H9 (cell line): ENCODE measurements at regions not wholly inside any gene's neighbourhood (a gene's known extent, or its start where the extent isn't known, plus 50 kb on each side); places are given as distances from the start of the nearest gene placed in this dataset.

Source experiments
- DNase-seq: peaks from one replicate; pipeline ENCODE4 v3.0.0-alpha.2; 2017
- H2AFZ ChIP-seq: one replicate; pipeline ENCODE4 v1.6.1; 2013; ENCODE audit warnings: mild to moderate bottlenecking, low read length, control low read depth, moderate library complexity
- H2AK5ac ChIP-seq: 2 replicates; pipeline ENCODE4 v1.6.1; 2013; ENCODE audit warnings: low read length, control low read depth, mixed read lengths; ENCODE audit not compliant: insufficient read length
- H2BK120ac ChIP-seq: one replicate; pipeline ENCODE4 v1.6.1; 2013; ENCODE audit warnings: low read depth, mild to moderate bottlenecking, low read length, control low read depth, inconsistent platforms; ENCODE audit not compliant: poor library complexity, severe bottlenecking
- H2BK12ac ChIP-seq: 2 replicates; pipeline ENCODE4 v1.6.1; 2013; ENCODE audit warnings: low read length, control low read depth, mixed read lengths, low read depth; ENCODE audit not compliant: insufficient read length
- H2BK15ac ChIP-seq: 2 replicates; pipeline ENCODE4 v1.6.1; 2013; ENCODE audit warnings: low read depth, low read length, control low read depth
- H2BK20ac ChIP-seq: one replicate; pipeline ENCODE4 v1.6.1; 2013; ENCODE audit warnings: low read depth, mild to moderate bottlenecking, low read length, control low read depth, inconsistent platforms; ENCODE audit not compliant: poor library complexity, severe bottlenecking
- H2BK5ac ChIP-seq: 2 replicates; pipeline ENCODE4 v1.6.1; 2013; ENCODE audit warnings: low read length, control low read depth, mixed read lengths; ENCODE audit not compliant: insufficient read length
- H3K14ac ChIP-seq: 2 replicates; pipeline ENCODE4 v1.6.1; 2013; ENCODE audit warnings: low read length, control low read depth; ENCODE audit not compliant: insufficient read depth
- H3K18ac ChIP-seq: 2 replicates; pipeline ENCODE4 v1.6.1; 2013; ENCODE audit warnings: low read depth, mild to moderate bottlenecking, mixed read lengths, low read length, control low read depth; ENCODE audit not compliant: insufficient read length
- H3K23ac ChIP-seq: 2 replicates; pipeline ENCODE4 v1.6.1; 2013; ENCODE audit warnings: low read length, control low read depth, mixed read lengths, low read depth; ENCODE audit not compliant: insufficient read length
- H3K23me2 ChIP-seq: 2 replicates; pipeline ENCODE4 v1.6.1; 2013; ENCODE audit warnings: low read depth, mild to moderate bottlenecking, mixed read lengths, low read length, control low read depth; ENCODE audit not compliant: insufficient read length, poor library complexity, severe bottlenecking
- H3K27ac ChIP-seq: 2 replicates; pipeline ENCODE4 v1.5.1; 2013; ENCODE audit warnings: low read length, control low read depth, mixed read lengths, low read depth; ENCODE audit not compliant: insufficient read length
- H3K27me3 ChIP-seq: 2 replicates; pipeline ENCODE4 v1.6.1; 2013; ENCODE audit warnings: low read length, control low read depth, inconsistent platforms; ENCODE audit not compliant: insufficient read depth
- H3K4ac ChIP-seq: 2 replicates; pipeline ENCODE4 v1.6.1; 2013; ENCODE audit warnings: low read depth, mild to moderate bottlenecking, control low read depth, inconsistent platforms, low read length, moderate library complexity
- H3K4me1 ChIP-seq: 2 replicates; pipeline ENCODE4 v1.6.1; 2013; ENCODE audit warnings: low read length, control low read depth, inconsistent platforms; ENCODE audit not compliant: insufficient read depth
- H3K4me2 ChIP-seq: 2 replicates; pipeline ENCODE4 v1.6.1; 2013; ENCODE audit warnings: low read length, control low read depth, mixed read lengths; ENCODE audit not compliant: insufficient read length, insufficient read depth
- H3K56ac ChIP-seq: 2 replicates; pipeline ENCODE4 v1.6.1; 2013; ENCODE audit warnings: low read depth, mild to moderate bottlenecking, mixed read lengths, low read length, control low read depth; ENCODE audit not compliant: insufficient read length
- H3K79me1 ChIP-seq: 2 replicates; pipeline ENCODE4 v1.6.1; 2013; ENCODE audit warnings: low read depth, mild to moderate bottlenecking, moderate library complexity, low read length, control low read depth, inconsistent platforms; ENCODE audit not compliant: insufficient read depth, poor library complexity, severe bottlenecking
- H3K79me2 ChIP-seq: 2 replicates; pipeline ENCODE4 v1.6.1; 2013; ENCODE audit warnings: low read length, control low read depth, inconsistent platforms; ENCODE audit not compliant: insufficient read depth
- H3K9ac ChIP-seq: 2 replicates; pipeline ENCODE4 v1.6.1; 2013; ENCODE audit warnings: low read length, control low read depth, mixed read lengths; ENCODE audit not compliant: insufficient read length; ENCODE audit errors: extremely low read depth
- H3K9me3 ChIP-seq: one replicate; pipeline ENCODE4 v1.6.1; 2013; ENCODE audit warnings: low read depth, low read length, inconsistent platforms; ENCODE audit not compliant: control insufficient read depth
- H3T11ph ChIP-seq: one replicate; pipeline ENCODE4 v1.6.1; 2013; ENCODE audit warnings: mild to moderate bottlenecking, low read length, control low read depth, inconsistent platforms
- H4K20me1 ChIP-seq: one replicate; pipeline ENCODE4 v1.6.1; 2013; ENCODE audit not compliant: control insufficient read depth, insufficient read length, insufficient read depth
- H4K5ac ChIP-seq: 2 replicates; pipeline ENCODE4 v1.6.1; 2013; ENCODE audit warnings: low read depth, mild to moderate bottlenecking, mixed read lengths, low read length, control low read depth; ENCODE audit not compliant: insufficient read length
- H4K8ac ChIP-seq: replicated peaks from 2 replicates; pipeline ENCODE4 v1.6.1; 2013; ENCODE audit warnings: low read length, control low read depth, mixed read lengths, low read depth; ENCODE audit not compliant: insufficient read length
- H4K91ac ChIP-seq: 2 replicates; pipeline ENCODE4 v1.6.1; 2013; ENCODE audit warnings: low read depth, mild to moderate bottlenecking, moderate library complexity, mixed read lengths, low read length, control low read depth; ENCODE audit not compliant: insufficient read length
- H3K27ac Mint-ChIP-seq, 3 experiments: 2 replicates in 2 of 3; 3 replicates in 1 of 3; pipeline ENCODE4 v1.8.0; 2020 to 2021; ENCODE audit warnings: mixed read lengths in 3 of 3, mild to moderate bottlenecking in 1 of 3, moderate library complexity in 1 of 3
- H3K27me3 Mint-ChIP-seq: 2 replicates; pipeline ENCODE4 v1.8.0; 2021; ENCODE audit warnings: low read depth, mild to moderate bottlenecking, moderate library complexity, mixed read lengths
- H3K36me3 Mint-ChIP-seq, 3 experiments: 2 replicates in 2 of 3; 3 replicates in 1 of 3; pipeline ENCODE4 v1.8.0; 2020 to 2021; ENCODE audit warnings: low read depth in 3 of 3, mixed read lengths in 3 of 3; ENCODE audit not compliant: insufficient read depth in 1 of 3
- H3K4me1 Mint-ChIP-seq, 2 experiments: 2 replicates each; pipeline ENCODE4 v1.8.0; 2020; ENCODE audit warnings: mixed read lengths in 2 of 2
- H3K4me3 Mint-ChIP-seq, 2 experiments: 2 replicates in 1 of 2; 3 replicates in 1 of 2; pipeline ENCODE4 v1.8.0; 2020 to 2021; ENCODE audit warnings: mild to moderate bottlenecking in 2 of 2, mixed read lengths in 2 of 2, moderate library complexity in 1 of 2
- H3K9me3 Mint-ChIP-seq, 2 experiments: 2 replicates in 1 of 2; 3 replicates in 1 of 2; pipeline ENCODE4 v1.8.0; 2020; ENCODE audit warnings: mild to moderate bottlenecking in 2 of 2, mixed read lengths in 2 of 2, moderate library complexity in 1 of 2
- CTCF ChIP-seq: fragments of 200-600 bp; sonication (generic); conservative IDR thresholded peaks from 3 replicates; pipeline ENCODE4 v1.8.0; 2021; ENCODE audit warnings: antibody characterized with exemption, mild to moderate bottlenecking
- WGBS: extraction: QIAGEN DNeasy Blood & Tissue Kit; methylation state at CpG from one replicate; pipeline ENCODE4 v1.1.7; 2013; ENCODE audit warnings: missing lambda C conversion rate, low lambda C conversion rate, mixed read lengths; ENCODE audit not compliant: insufficient read length; ENCODE audit errors: extremely low coverage; 5-methylcytosine and 5-hydroxymethylcytosine counted together

GRCh38 chr22:22988150-22988549 lies 82.2 kb upstream of the GNAZ start:
- no peaks in the 10 kb centered on the region for H3K36me3 Mint-ChIP-seq
- Histone ChIP-seq H3K27me3 (no peaks in the 10 kb centered on the region; the same call in 1 of the 2 replicates), H3K23me2 (no peaks in the 10 kb centered on the region), H4K91ac (no peak overlapping the region), H2BK20ac (no peak overlapping the region), H4K8ac (no peak overlapping the region), H4K5ac (no peak overlapping the region), H3K79me2 (no peaks in the 10 kb centered on the region), H4K20me1 (no peaks in the 10 kb centered on the region), H2BK5ac (no peak overlapping the region), H3K4me2 (no peak overlapping the region), H3K27ac (no peak overlapping the region), H3T11ph (no peak overlapping the region), H3K4ac (no peak overlapping the region), H2BK15ac (no peak overlapping the region), H2AK5ac (no peak overlapping the region), H3K18ac (no peak overlapping the region), H3K4me1 (no peaks in the 10 kb centered on the region), H3K56ac (no peak overlapping the region), H3K9ac (no peak overlapping the region), H2AFZ (no peak overlapping the region), H3K23ac (no peak overlapping the region), H3K79me1 (no peaks in the 10 kb centered on the region), H2BK120ac (no peak overlapping the region), H3K14ac (no peak overlapping the region), H3K9me3 (peaks cover 13% of the 10 kb centered on the region), H2BK12ac (no peak overlapping the region)
- no CpG with 5 or more reads among the region's 3 CpGs for WGBS
- H3K4me1 Mint-ChIP-seq: no peaks in the 10 kb centered on the region
- no peak for DNase-seq
- no peak for TF ChIP-seq CTCF
- H3K4me3 Mint-ChIP-seq: no peak overlapping the region
- H3K27me3 Mint-ChIP-seq: peaks cover 91% of the 10 kb centered on the region
- peaks cover 4 to 13% of the 10 kb centered on the region in 2 experiments; a peak in 4 of 5 replicates for H3K9me3 Mint-ChIP-seq
- H3K27ac Mint-ChIP-seq: no peak overlapping the region
